ENCODE measurements at regions not wholly inside any gene's neighbourhood (a gene's known extent, or its start where the extent isn't known, plus 50 kb on each side); places are given as distances from the start of the nearest gene placed in this dataset.
"Not testable (repeated sequence)": the region's sequence is repeated elsewhere in the genome, so short reads cannot be mapped to it uniquely, and the experiment has no call there.

GRCh38 chr12:72839696-72840095 lies 567.5 kb downstream of the TRHDE start:
- FAIRE-seq (no peak), DNase-seq (ENCODE audit: insufficient read length, low spot score) (no peak)

GRCh38 chr12:72863671-72864070 lies 591.5 kb downstream of the TRHDE start:
- no peak for FAIRE-seq
- DNase-seq (ENCODE audit: insufficient read length, low spot score), result no peak

GRCh38 chr12:72865921-72866320 lies 593.8 kb downstream of the TRHDE start:
- no peak for DNase-seq (ENCODE audit: insufficient read length, low spot score)
- FAIRE-seq, result no peak

- DNase-seq (ENCODE audit: insufficient read length, low spot score) (no peak), FAIRE-seq (no peak)
These were observed 596.9 kb downstream of the TRHDE start for GRCh38 chr12:72869024-72869423.

- DNase-seq (ENCODE audit: insufficient read length, low spot score), result no peak
- no peak for FAIRE-seq
These were observed 600.2 kb downstream of the TRHDE start for GRCh38 chr12:72872238-72872887.

- DNase-seq (ENCODE audit: insufficient read length, low spot score) (no peak), FAIRE-seq (no peak)
These were observed 600.8 kb downstream of the TRHDE start for GRCh38 chr12:72872996-72873395.

GRCh38 chr12:72876092-72876491 lies 603.9 kb downstream of the TRHDE start:
- DNase-seq (ENCODE audit: insufficient read length, low spot score), result no peak

GRCh38 chr12:72888693-72889092 lies 616.5 kb downstream of the TRHDE start:
- no peak for FAIRE-seq
- DNase-seq (ENCODE audit: insufficient read length, low spot score), result no peak

More at GRCh38 chr12:72876092-72876491, 603.9 kb downstream of the TRHDE start:
- no peak for FAIRE-seq

GRCh38 chr12:72889791-72890190 lies 617.6 kb downstream of the TRHDE start:
- no peak for DNase-seq (ENCODE audit: insufficient read length, low spot score)
- no peak for FAIRE-seq

- no peak for FAIRE-seq
- no peak for DNase-seq (ENCODE audit: insufficient read length, low spot score)
These were observed 629.5 kb downstream of the TRHDE start for GRCh38 chr12:72901685-72902084.

GRCh38 chr12:72925716-72926115 lies 653.5 kb downstream of the TRHDE start:
- no peak for FAIRE-seq
- no peak for DNase-seq (ENCODE audit: insufficient read length, low spot score)

- not testable (repeated sequence) for FAIRE-seq; DNase-seq (ENCODE audit: insufficient read length, low spot score)
These were observed 659.7 kb downstream of the TRHDE start for GRCh38 chr12:72931838-72932237.

GRCh38 chr12:72937486-72937885 lies 665.3 kb downstream of the TRHDE start:
- DNase-seq (ENCODE audit: insufficient read length, low spot score), result no peak
- no peak for FAIRE-seq

- FAIRE-seq (no peak), DNase-seq (ENCODE audit: insufficient read length, low spot score) (no peak)
These were observed 685.3 kb downstream of the TRHDE start for GRCh38 chr12:72957454-72957853.

- DNase-seq (ENCODE audit: insufficient read length, low spot score), result no peak
- no peak for FAIRE-seq
These were observed 694.5 kb downstream of the TRHDE start for GRCh38 chr12:72966684-72967083.

GRCh38 chr12:72974954-72975555 lies 702.9 kb downstream of the TRHDE start:
- FAIRE-seq, result no peak
- DNase-seq (ENCODE audit: insufficient read length, low spot score), result no peak

- FAIRE-seq (no peak), DNase-seq (ENCODE audit: insufficient read length, low spot score) (no peak)
These were observed 706.8 kb downstream of the TRHDE start for GRCh38 chr12:72978999-72979398.

GRCh38 chr12:72982356-72982755 lies 710.2 kb downstream of the TRHDE start:
- FAIRE-seq (no peak), DNase-seq (ENCODE audit: insufficient read length, low spot score) (no peak)

GRCh38 chr12:72986963-72987362 lies 714.8 kb downstream of the TRHDE start:
- FAIRE-seq (no peak), DNase-seq (ENCODE audit: insufficient read length, low spot score) (no peak)

GRCh38 chr12:72989458-72989947 lies 717.3 kb downstream of the TRHDE start:
- DNase-seq (ENCODE audit: insufficient read length, low spot score) (no peak), FAIRE-seq (no peak)

- FAIRE-seq; DNase-seq (ENCODE audit: insufficient read length, low spot score): not testable (repeated sequence)
These were observed 722.9 kb downstream of the TRHDE start for GRCh38 chr12:72995029-72995428.

- DNase-seq (ENCODE audit: insufficient read length, low spot score) (no peak), FAIRE-seq (no peak)
These were observed 723.4 kb downstream of the TRHDE start for GRCh38 chr12:72995616-72996015.
